ENCODE measurements at regions not wholly inside any gene's neighbourhood (a gene's known extent, or its start where the extent isn't known, plus 50 kb on each side); places are given as distances from the start of the nearest gene placed in this dataset.
"Not testable (repeated sequence)": the region's sequence is repeated elsewhere in the genome, so short reads cannot be mapped to it uniquely, and the experiment has no call there.

GRCh38 chr9:108766626-108767161 lies 89.1 kb downstream of the ACTL7B start:
- DNase-seq (ENCODE audit: low read depth in 2 of 3, low spot score in 2 of 3), result no peak

GRCh38 chr9:108765265-108765664 lies 90.5 kb downstream of the ACTL7B start:
- no peak for DNase-seq (ENCODE audit: low read depth in 2 of 3, low spot score in 2 of 3)

DNA sequence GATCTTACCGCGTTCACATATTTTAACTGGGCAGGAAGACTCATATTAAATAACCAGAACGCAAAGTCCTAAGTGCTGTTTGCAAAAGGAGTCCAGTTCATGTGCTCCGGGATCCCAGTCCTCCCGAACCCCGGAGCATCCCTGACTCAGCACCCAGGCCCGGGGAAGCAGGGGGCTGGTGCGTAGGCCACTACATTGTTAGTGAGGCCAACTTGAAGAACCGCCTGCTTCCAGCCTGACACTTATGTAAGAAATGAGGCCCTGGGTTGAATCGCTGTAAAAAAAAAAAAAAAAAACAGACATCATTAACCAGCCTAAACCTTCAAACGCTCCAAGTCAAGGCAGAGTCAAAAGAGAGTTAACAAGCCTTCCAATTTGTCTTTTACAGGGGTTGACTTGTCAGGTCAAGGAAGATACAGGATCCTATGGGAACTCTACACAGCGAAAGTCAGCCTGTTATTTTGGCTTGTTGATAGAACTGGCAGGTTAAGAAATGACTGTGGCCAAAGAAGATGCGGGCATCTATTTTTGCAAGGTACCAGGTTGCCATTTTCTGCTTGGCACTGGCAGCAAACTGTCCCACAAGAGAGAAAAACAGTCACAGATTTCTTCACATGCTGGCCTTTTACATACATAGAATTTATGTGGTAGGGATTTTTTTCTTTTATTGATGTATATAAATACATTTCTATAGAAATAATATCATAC lies 93.3 kb downstream of the ACTL7B start:
- no peak for DNase-seq (ENCODE audit: low read depth in 2 of 3, low spot score in 2 of 3)

DNA sequence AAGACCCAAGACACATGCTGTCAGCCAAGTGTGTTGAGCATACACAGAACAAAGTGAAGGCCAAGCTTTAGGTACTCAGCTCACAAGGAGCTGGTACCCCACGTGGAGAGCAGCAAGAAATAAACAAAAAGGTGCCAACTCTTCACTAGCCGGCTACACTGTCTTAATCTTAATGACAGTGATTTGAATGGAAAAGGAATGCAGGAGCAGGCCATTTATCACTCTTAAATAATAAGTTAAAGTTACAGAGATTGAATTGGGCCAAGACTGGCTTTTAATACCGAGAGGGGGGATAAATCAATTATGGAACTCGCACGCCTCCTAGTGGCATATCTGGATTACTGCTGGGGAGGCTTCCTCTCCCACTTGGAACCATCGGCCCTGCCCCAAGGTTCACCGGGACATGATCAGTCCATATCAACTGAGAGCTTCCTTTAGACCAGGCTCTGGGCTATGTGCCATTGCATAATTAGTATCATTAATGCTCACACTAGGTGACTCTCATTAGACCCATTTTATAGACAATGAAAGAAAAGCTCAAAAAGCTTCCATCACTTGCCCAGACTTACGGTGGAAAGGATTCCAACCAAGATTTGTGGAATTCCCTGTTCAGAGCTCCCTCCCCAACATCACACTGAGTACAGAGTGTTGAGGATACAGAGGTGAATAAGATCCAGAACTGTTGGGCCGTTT lies 94.0 kb downstream of the ACTL7B start:
- DNase-seq (ENCODE audit: low read depth in 2 of 3, low spot score in 2 of 3), result peak; percentile 3 to 14 (median 10)

DNA sequence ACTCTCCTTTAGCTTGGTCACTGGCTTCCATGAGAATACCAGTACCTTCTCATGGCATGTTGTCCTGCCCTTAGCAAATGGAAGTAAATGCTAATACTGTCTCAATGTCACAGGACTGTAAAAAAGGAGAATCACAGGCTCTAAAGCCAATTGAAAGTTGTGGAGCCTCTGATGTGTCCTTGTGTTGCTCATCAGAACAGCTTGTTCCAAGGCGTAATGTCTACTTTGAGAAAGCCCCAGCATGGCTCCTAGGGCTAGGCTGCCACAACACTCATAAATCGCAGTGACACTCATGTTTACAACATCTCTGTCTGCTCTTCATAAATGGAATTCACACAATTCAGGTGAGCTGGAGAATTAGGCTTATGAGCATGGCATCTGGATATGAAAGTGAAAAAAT lies 94.9 kb downstream of the ACTL7B start:
- DNase-seq (ENCODE audit: low read depth in 2 of 3, low spot score in 2 of 3), result no peak

DNA sequence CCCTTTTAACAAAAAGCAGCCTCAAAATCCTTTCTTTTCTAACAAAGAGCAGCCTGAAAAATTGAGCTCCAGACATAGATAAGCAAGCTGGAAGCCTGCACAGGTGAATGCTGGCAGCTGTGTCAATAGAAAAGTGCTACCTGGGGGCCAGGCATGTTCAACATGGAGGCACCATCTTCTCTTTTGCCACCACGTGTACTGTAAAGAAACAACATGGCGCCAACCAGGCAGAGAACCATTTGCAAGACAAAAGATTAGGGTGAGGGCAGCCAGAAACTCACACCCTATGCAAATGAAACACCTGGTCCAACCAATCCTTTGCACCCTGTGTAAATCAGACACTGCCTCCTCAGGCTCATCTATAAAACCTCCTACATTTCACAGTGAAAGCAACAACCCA lies 96.0 kb downstream of the ACTL7B start:
- DNase-seq (ENCODE audit: low read depth in 2 of 3, low spot score in 2 of 3), result no peak

DNA sequence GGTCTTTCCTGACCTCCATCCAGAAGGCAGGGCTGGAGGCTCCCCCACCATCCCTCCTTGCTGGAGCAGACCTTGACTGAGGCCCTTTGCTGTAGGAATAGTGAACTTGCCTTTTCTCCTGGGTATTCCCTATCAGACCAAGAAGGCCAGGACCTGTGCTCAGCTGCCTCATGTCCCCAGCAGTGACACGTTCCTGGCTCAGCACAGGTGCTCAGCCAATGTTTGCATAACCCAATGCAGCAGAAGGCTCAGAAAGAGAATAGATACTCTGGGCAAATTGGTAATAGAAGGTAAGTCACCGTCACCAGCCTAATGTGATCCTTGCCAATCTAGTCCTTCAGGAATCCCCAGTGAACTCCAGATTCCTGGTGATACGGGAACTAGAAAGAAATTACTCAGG lies 96.4 kb downstream of the ACTL7B start:
- DNase-seq (ENCODE audit: low read depth in 2 of 3, low spot score in 2 of 3), result no peak

DNA sequence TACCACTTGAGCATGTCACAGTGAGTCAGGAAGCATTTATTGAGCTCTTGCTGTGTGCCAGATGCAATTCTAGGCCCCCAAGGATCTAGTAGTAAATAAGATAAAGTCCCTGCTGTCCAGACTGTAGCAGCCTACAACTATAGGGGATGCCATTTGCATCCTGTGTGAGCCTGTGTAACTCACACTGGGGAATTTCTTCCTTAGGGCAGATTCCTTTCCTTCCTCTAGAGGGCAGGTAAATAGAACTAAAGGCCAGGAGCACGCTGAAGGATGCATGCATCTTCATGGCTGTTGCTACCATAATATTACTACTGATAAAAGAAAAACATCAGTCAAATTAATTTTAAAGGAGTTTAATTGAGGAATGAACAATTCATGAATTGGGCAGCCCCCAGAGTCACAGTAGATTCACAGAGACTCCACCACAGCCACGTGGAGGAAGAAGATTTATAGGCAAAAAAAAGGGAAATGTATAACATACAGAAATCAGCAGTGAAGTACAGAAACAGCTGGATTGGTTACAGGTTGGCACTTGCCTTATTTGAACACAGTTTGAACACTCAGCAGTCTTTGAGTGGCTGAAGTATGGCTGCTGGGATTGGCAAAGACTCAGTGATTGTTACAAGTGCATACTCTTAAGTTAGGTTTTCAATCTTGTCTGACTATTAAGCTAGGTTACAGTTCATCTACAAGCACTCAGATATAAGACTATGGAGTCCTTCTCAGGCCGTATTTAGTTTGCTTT lies 98.9 kb downstream of the ACTL7B start:
- no peak for DNase-seq (ENCODE audit: low read depth in 2 of 3, low spot score in 2 of 3)

- no peak for DNase-seq (ENCODE audit: low read depth in 2 of 3, low spot score in 2 of 3)
Observed at GRCh38 chr9:108755979-108756378, 99.8 kb downstream of the ACTL7B start.

DNA sequence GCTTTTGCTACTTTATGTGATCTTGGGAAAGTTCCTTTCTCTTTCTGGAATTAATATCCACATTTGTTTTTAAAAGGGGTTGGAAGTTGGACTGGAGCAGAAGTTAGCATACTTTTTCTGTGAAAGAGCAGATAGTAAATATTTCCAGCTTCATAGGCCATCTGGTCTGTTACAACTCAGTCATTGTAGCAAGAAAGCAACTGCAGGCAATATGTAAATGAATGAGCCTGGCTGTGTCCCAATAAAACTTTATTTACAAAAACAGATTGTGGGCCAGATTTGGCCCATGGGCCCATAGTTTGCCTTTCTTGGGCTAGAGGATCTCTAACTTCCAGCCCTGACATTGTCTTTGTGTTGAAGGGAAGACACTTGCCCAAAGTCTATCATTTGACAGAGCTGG lies 104.4 kb downstream of the ACTL7B start:
- no peak for DNase-seq (ENCODE audit: low read depth in 2 of 3, low spot score in 2 of 3)

DNA sequence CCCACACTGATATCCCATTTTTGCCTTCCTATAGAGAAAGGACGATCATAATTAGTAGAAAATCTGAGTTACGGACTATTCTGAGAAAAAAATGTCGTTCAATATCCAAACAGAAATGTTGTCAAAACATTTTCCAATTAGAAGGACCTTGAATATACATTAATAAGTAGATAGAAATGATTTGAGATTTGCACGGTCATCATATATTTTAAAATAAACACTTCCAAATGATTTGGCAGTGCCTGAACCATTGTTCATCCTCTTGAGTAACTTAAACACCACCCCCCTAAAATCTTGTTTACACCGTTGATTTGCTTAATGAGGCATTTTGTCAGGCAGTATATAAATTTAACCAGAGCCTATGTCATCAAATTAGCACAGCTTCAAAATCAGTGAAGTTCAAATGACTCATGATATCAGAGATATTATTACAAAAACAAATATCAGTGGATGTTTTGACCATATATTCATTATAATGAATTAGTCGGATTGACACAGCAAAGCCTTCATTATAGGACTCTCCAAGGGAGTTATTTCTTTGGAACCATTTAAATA lies 105.0 kb downstream of the ACTL7B start:
- DNase-seq (ENCODE audit: low read depth in 2 of 3, low spot score in 2 of 3), result no peak

DNA sequence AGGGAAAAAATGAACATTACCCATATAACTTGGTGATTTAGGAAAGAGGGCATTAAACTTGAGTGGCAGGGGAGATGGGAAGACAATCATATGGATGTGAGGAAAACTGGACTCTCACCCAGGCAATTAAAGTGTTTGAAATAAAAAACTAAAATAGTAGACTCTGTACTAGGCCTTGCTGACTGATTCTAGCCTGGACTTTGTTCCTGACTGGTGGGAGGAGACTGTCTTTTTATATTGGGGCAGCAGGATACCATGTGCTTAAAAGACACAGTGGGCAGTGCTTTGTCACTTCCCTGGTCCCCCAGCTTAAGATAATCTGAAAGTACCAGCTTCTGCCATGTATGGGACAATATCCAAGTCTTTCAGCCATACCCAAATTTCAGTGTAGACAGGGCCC lies 107.0 kb downstream of the ACTL7B start:
- no peak for DNase-seq (ENCODE audit: low read depth in 2 of 3, low spot score in 2 of 3)

GRCh38 chr9:108746864-108747263 lies 108.9 kb downstream of the ACTL7B start:
- no peak for DNase-seq (ENCODE audit: low read depth in 2 of 3, low spot score in 2 of 3)

GRCh38 chr9:108746001-108746400 lies 109.8 kb downstream of the ACTL7B start:
- DNase-seq (ENCODE audit: low read depth in 2 of 3, low spot score in 2 of 3), result no peak

DNA sequence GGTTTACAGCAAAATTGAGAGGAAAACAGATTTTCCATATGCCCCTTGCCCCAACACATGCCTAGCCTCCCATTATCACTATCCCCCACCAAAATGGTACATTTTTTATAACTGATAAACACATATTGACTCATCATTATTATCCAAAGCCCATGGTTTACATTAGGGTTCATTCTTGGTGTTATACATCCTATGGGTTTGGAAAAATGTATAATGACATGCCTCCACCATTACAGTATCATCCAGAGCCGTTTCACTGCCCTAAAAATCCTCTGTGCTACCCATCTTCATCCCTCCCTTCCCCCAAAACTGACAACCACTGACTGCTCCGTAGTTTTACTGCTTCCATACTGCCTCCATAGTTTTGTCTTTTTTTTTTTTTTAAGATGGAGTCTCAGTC lies 111.1 kb downstream of the ACTL7B start:
- no peak for DNase-seq (ENCODE audit: low read depth in 2 of 3, low spot score in 2 of 3)

DNA sequence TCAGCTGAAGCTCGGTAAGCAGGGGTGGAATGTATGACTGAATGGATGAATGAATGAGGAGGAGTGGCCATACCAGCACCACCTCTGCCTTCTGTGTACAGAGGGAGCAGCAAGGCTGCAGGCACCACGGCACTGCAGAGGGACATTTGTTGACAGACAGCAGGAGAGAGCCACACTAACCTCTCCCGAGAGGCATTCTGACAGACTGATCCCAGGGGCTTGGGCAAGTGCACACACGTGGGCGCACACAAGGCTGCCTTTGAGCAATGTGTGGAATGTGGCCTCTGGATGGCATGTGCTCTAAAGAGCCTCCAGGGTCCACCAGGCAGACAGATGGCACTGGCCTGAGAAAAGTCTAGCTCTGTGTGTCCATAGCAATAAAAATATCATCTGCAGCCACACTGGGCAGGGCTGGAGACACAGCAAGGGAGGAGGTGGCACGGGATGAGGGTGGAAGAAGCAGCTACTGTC lies 111.8 kb downstream of the ACTL7B start:
- DNase-seq (ENCODE audit: low read depth in 2 of 3, low spot score in 2 of 3), result no peak

DNA sequence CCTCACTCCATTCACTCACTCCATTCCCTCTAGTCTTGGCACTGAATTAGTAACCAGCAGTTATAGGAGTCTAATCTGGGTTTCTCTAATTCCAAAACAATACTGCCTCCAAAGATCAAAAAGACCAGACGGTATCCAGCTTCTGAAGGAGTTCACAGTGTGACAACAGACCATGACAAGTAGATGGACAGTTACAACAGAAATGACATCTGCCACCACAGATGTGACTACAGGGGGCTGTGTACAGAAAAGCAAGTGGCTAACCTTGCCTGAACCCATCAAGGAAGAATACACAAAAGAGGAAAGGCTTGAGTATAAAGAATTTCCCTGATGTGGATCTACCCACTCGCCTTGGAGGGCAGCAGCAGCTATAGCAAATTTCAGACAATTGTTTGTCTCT lies 112.4 kb downstream of the ACTL7B start:
- DNase-seq (ENCODE audit: low read depth in 2 of 3, low spot score in 2 of 3), result no peak

DNA sequence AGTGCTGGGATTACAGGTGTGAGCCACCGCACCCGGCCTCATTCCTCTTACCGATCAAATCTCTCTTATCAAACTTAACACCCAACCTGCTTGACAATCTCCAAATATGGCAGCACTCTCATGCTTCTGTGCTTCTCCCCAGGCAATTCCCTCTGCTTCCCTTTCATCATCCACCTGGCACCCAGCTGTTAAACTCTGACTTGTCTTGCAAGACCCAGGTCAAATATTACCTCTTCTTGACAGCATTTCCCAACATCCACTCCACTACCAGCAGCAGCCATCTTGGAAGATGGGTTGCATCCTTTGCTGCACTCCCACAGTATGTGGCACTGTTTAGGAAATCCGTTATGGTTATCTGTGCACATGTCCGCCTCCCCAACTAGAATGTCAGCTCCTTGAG lies 113.6 kb downstream of the ACTL7B start:
- DNase-seq (ENCODE audit: low read depth in 2 of 3, low spot score in 2 of 3), result no peak

DNA sequence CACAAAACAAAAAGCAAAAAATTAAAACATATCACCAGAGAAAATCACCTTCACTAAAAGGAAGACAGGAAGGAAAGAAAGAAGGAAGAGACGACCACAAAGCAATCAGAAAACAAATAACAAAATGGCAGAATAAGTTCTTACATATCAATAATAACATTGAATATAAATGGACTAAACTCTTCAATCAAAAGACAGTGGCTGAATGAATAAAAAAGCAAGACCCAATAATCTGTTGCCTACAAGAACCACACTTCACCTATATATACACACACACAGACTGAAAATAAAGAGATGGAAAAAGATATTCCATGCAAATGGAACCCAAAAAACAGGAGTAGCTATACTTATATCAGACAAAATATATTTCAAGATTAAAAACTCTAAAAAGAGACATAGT lies 124.5 kb downstream of the ACTL7B start:
- not testable (repeated sequence) for DNase-seq (ENCODE audit: low read depth in 2 of 3, low spot score in 2 of 3)

- no peak for DNase-seq (ENCODE audit: low read depth in 2 of 3, low spot score in 2 of 3)
Observed at GRCh38 chr9:108727580-108728111, 128.1 kb downstream of the ACTL7B start.

- no peak for DNase-seq (ENCODE audit: low read depth in 2 of 3, low spot score in 2 of 3)
Observed at GRCh38 chr9:108724652-108725051, 131.1 kb downstream of the ACTL7B start.
